Liver (tissue), 8 donors: ENCODE measurements at regions not wholly inside any gene's neighbourhood (a gene's known extent, or its start where the extent isn't known, plus 50 kb on each side); places are given as distances from the start of the nearest gene placed in this dataset.

Experiments
- DNase-seq: peaks from one replicate; pipeline ENCODE4 v3.0.0-alpha.2; 2017; ENCODE audit warnings: low spot score
- H3K27ac ChIP-seq, 2 donors: one replicate each; pipeline ENCODE4 v1.7.0; 2013; ENCODE audit warnings: inconsistent platforms in 2 of 2, low read length in 2 of 2, control low read depth in 1 of 2, low read depth in 1 of 2, mild to moderate bottlenecking in 1 of 2
- H3K27me3 ChIP-seq, 4 donors: one replicate each; pipeline versions ENCODE4 v1.6.1 to v1.7.0; 2013; ENCODE audit warnings: low read length in 3 of 4, inconsistent platforms in 1 of 4, mild to moderate bottlenecking in 1 of 4, moderate library complexity in 1 of 4; ENCODE audit not compliant: control insufficient read depth in 4 of 4, insufficient read depth in 4 of 4
- H3K36me3 ChIP-seq, 4 donors: one replicate each; pipeline versions ENCODE4 v1.6.1 to v1.7.0; 2013; ENCODE audit warnings: low read length in 3 of 4, mild to moderate bottlenecking in 3 of 4, low read depth in 1 of 4, moderate library complexity in 1 of 4; ENCODE audit not compliant: control insufficient read depth in 4 of 4, insufficient read depth in 3 of 4
- H3K4me1 ChIP-seq, 4 donors: one replicate each; pipeline versions ENCODE4 v1.6.1 to v1.7.0; 2013; ENCODE audit warnings: low read length in 3 of 4, mild to moderate bottlenecking in 3 of 4, moderate library complexity in 1 of 4; ENCODE audit not compliant: control insufficient read depth in 4 of 4, insufficient read depth in 4 of 4
- H3K4me3 ChIP-seq, 3 donors: one replicate each; pipeline versions ENCODE4 v1.6.1 to v1.7.0; 2013; ENCODE audit warnings: low read length in 3 of 3, control low read depth in 1 of 3, low read depth in 1 of 3, mild to moderate bottlenecking in 1 of 3
- H3K9ac ChIP-seq, 2 donors: one replicate each; pipeline ENCODE4 v1.7.0; 2013; ENCODE audit warnings: low read length in 2 of 2, mild to moderate bottlenecking in 2 of 2, moderate library complexity in 2 of 2, control low read depth in 1 of 2, low read depth in 1 of 2
- H3K9me3 ChIP-seq, 4 donors: one replicate each; pipeline versions ENCODE4 v1.6.1 to v1.7.0; 2013; ENCODE audit warnings: low read length in 3 of 4; ENCODE audit not compliant: control insufficient read depth in 4 of 4
- CTCF ChIP-seq: fragments of 150-350 bp; IDR thresholded peaks from 2 replicates; pipeline ENCODE4 v1.5.1; 2017; ENCODE audit warnings: improper control_type of control experiment, low read depth, low read length; ENCODE audit not compliant: missing input control
- EGR1 ChIP-seq, 2 donors: IDR thresholded peaks; 2 replicates each; pipeline ENCODE4 v1.6.1; 2016 to 2018; ENCODE audit warnings: antibody characterized with exemption in 2 of 2, low read depth in 2 of 2
- FOXA2 ChIP-seq: IDR thresholded peaks from 2 replicates; pipeline ENCODE4 v1.6.1; 2016; ENCODE audit warnings: antibody characterized with exemption
- GABPA ChIP-seq, 2 donors: IDR thresholded peaks in 1 of 2; conservative IDR thresholded peaks in 1 of 2; 2 replicates each; pipeline ENCODE4 v1.6.1; 2016; ENCODE audit warnings: antibody characterized with exemption in 2 of 2, mild to moderate bottlenecking in 1 of 2, moderate library complexity in 1 of 2
- MAX ChIP-seq: IDR thresholded peaks from 2 replicates; pipeline ENCODE4 v1.6.1; 2016; ENCODE audit warnings: antibody characterized with exemption
- NR2F2 ChIP-seq: IDR thresholded peaks from 2 replicates; pipeline ENCODE4 v1.6.1; 2016; ENCODE audit warnings: antibody characterized with exemption
- RAD21 ChIP-seq, 2 donors: IDR thresholded peaks; 2 replicates each; pipeline ENCODE4 v1.6.1; 2016; ENCODE audit warnings: antibody characterized with exemption in 2 of 2, mild to moderate bottlenecking in 2 of 2
- SP1 ChIP-seq: IDR thresholded peaks from 2 replicates; pipeline ENCODE4 v1.6.1; 2018; ENCODE audit warnings: antibody characterized with exemption, mild to moderate bottlenecking
- TAF1 ChIP-seq: conservative IDR thresholded peaks from 2 replicates; pipeline ENCODE4 v1.6.1; 2016; ENCODE audit warnings: antibody characterized with exemption, mild to moderate bottlenecking
- YY1 ChIP-seq: IDR thresholded peaks from 2 replicates; pipeline ENCODE4 v1.6.1; 2016; ENCODE audit warnings: antibody characterized with exemption, mild to moderate bottlenecking
- ZBTB33 ChIP-seq: IDR thresholded peaks from 2 replicates; pipeline ENCODE4 v1.6.1; 2016; ENCODE audit warnings: antibody characterized with exemption
- WGBS: extraction: QIAGEN DNeasy Blood & Tissue Kit; methylation state at CpG from one replicate; pipeline ENCODE4 v1.1.7; 2013; 5-methylcytosine and 5-hydroxymethylcytosine counted together
- TF ChIP-seq, protein P1 (sequence below): IDR thresholded peaks from 2 replicates; pipeline ENCODE4 v1.6.1; 2016; ENCODE audit warnings: antibody characterized with exemption
- donor health status: healthy.
- donor health status: healthy.
- donor health status: healthy.
- donor health status: healthy.
- donor health status: healthy.

GRCh38 chr18:30248056-30248455, 794.5 kb downstream of the DSC3 start:
- no peaks in the 10 kb centered on the region for H3K36me3 ChIP-seq
- DNase-seq: no peak
- TF ChIP-seq, protein P1, sequence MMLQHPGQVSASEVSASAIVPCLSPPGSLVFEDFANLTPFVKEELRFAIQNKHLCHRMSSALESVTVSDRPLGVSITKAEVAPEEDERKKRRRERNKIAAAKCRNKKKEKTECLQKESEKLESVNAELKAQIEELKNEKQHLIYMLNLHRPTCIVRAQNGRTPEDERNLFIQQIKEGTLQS: no peak
- no peak overlapping the region for H3K4me3 ChIP-seq
- H3K27me3 ChIP-seq: no peaks in the 10 kb centered on the region
- no peak overlapping the region for H3K27ac ChIP-seq
- no peak overlapping the region for H3K9ac ChIP-seq
- no peaks in the 10 kb centered on the region for H3K9me3 ChIP-seq
- H3K4me1 ChIP-seq: no peaks in the 10 kb centered on the region

GRCh38 chr18:30245766-30246455, 796.6 kb downstream of the DSC3 start:
- no peak for TF ChIP-seq EGR1 (IDR thresholded peaks at IDR 0.05; ENCODE audit: low read depth in 2 of 2)
- TF ChIP-seq CTCF: no peak
- TF ChIP-seq RAD21 (IDR thresholded peaks at IDR 0.05): no peak
- TF ChIP-seq YY1: no peak
- TF ChIP-seq, protein P1: no peak
- no peak for TF ChIP-seq TAF1
- TF ChIP-seq MAX: no peak
- no peak for TF ChIP-seq NR2F2
- no peak overlapping the region for H3K9ac ChIP-seq
- DNase-seq: no peak
- no peak overlapping the region for H3K4me3 ChIP-seq
- no peak overlapping the region for H3K27ac ChIP-seq
- H3K36me3 ChIP-seq: no peaks in the 10 kb centered on the region
- no peaks in the 10 kb centered on the region for H3K27me3 ChIP-seq
- H3K4me1 ChIP-seq: no peaks in the 10 kb centered on the region
- 72% methylated on average over 3 of the region's 3 CpGs for WGBS
- H3K9me3 ChIP-seq: no peaks in the 10 kb centered on the region

GRCh38 chr18:30234755-30235154, 807.8 kb downstream of the DSC3 start:
- no peak overlapping the region for H3K4me3 ChIP-seq
- H3K4me1 ChIP-seq: no peaks in the 10 kb centered on the region
- H3K27ac ChIP-seq: no peak overlapping the region
- H3K36me3 ChIP-seq: no peaks in the 10 kb centered on the region
- H3K27me3 ChIP-seq: no peaks in the 10 kb centered on the region
- no peak for DNase-seq
- no peak overlapping the region for H3K9ac ChIP-seq
- H3K9me3 ChIP-seq: no peaks in the 10 kb centered on the region
- TF ChIP-seq SP1: no peak

- H3K4me3 ChIP-seq: no peak overlapping the region
- no peak overlapping the region for H3K9ac ChIP-seq
- no peak overlapping the region for H3K27ac ChIP-seq
- no peaks in the 10 kb centered on the region for H3K4me1 ChIP-seq
- no peak for DNase-seq
- TF ChIP-seq RAD21 (IDR thresholded peaks at IDR 0.05) (no peak), GABPA (IDR thresholded peaks at IDR 0.05 in 1 of 2, conservative IDR thresholded peaks at IDR 0.05 in 1 of 2) (no peak), FOXA2 (no peak), ZBTB33 (no peak), NR2F2 (no peak)
- H3K27me3 ChIP-seq: no peaks in the 10 kb centered on the region
- H3K9me3 ChIP-seq: no peaks in the 10 kb centered on the region
- H3K36me3 ChIP-seq: no peaks in the 10 kb centered on the region
Measured at GRCh38 chr18:30211112-30211511, 831.4 kb downstream of the DSC3 start.
